Thyroid gland (tissue), 4 donors: ENCODE measurements at regions not wholly inside any gene's neighbourhood (a gene's known extent, or its start where the extent isn't known, plus 50 kb on each side); places are given as distances from the start of the nearest gene placed in this dataset.

Experiments used
- POLR2A ChIP-seq, 2 donors: fragments of 450-650 bp; IDR thresholded peaks; one replicate each; pipeline ENCODE4 v1.6.1; 2017; ENCODE audit warnings: antibody characterized with exemption in 2 of 2, mild to moderate bottlenecking in 2 of 2, moderate library complexity in 1 of 2
- TF ChIP-seq, protein P1 (sequence below), 6 experiments: fragments of 200-600 bp in 3 of 6; fragments of 450-650 bp in 3 of 6; sonication (generic) in 3 of 6; IDR thresholded peaks; one replicate each; pipeline ENCODE4 v1.5.1; 2016 to 2019; ENCODE audit warnings: antibody characterized with exemption in 6 of 6, mild to moderate bottlenecking in 2 of 6, inconsistent platforms in 1 of 6, moderate library complexity in 1 of 6

DNA sequence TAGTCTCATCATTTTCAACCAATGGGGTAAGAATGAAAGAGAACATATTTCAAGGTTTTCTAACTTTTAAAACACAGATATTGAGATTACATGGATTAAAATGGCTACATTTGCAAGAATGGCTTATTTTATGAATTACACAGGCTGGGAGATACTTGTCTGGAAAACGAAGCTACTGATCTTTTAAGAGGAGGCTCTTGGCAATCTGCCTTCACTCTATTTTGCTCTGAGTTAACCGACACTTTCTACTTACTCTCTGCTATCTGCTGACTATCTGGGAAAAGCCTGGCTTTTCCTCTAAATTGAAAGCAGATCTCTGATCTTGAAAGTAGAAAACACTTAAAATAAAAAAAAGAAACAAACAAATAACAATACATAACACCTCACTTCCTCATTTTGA, 325.4 kb upstream of the LINC00305 start:
- TF ChIP-seq, protein P1, sequence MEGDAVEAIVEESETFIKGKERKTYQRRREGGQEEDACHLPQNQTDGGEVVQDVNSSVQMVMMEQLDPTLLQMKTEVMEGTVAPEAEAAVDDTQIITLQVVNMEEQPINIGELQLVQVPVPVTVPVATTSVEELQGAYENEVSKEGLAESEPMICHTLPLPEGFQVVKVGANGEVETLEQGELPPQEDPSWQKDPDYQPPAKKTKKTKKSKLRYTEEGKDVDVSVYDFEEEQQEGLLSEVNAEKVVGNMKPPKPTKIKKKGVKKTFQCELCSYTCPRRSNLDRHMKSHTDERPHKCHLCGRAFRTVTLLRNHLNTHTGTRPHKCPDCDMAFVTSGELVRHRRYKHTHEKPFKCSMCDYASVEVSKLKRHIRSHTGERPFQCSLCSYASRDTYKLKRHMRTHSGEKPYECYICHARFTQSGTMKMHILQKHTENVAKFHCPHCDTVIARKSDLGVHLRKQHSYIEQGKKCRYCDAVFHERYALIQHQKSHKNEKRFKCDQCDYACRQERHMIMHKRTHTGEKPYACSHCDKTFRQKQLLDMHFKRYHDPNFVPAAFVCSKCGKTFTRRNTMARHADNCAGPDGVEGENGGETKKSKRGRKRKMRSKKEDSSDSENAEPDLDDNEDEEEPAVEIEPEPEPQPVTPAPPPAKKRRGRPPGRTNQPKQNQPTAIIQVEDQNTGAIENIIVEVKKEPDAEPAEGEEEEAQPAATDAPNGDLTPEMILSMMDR (IDR thresholded peaks at IDR 0.05), result no peak
- TF ChIP-seq POLR2A (IDR thresholded peaks at IDR 0.05), result no peak
